K562 (cell line): ENCODE measurements at regions not wholly inside any gene's neighbourhood (a gene's known extent, or its start where the extent isn't known, plus 50 kb on each side); places are given as distances from the start of the nearest gene placed in this dataset.

Experiments used
- ARNT ChIP-seq, 2 experiments: fragments of 450-650 bp; IDR thresholded peaks; 2 replicates each; pipeline ENCODE4 v1.6.1; 2016; ENCODE audit warnings: mild to moderate bottlenecking in 1 of 2
- CEBPG ChIP-seq, 3 experiments: fragments of 200-800 bp in 1 of 3; sonication (Bioruptor generic) in 1 of 3; sonication (generic) in 1 of 3; formaldehyde crosslinking in 1 of 3; IDR thresholded peaks in 2 of 3; conservative IDR thresholded peaks in 1 of 3; 2 replicates each; pipeline versions ENCODE4 v1.6.1 to v1.8.0; 2016 to 2022; ENCODE audit warnings: missing compliant biosample characterization in 2 of 3, missing genetic modification characterization in 2 of 3, mild to moderate bottlenecking in 1 of 3, missing genetic modification reagents in 1 of 3
- CHD1 ChIP-seq: fragments of 200-600 bp; sonication (generic); IDR thresholded peaks from one replicate; pipeline ENCODE4 v1.6.1; 2012; ENCODE audit warnings: mild to moderate bottlenecking, moderate library complexity, low read length, inconsistent platforms
- ELF2 ChIP-seq: fragments of 250-450 bp; sonication (Bioruptor Pico); IDR thresholded peaks from 2 replicates; pipeline ENCODE4 v1.5.0; 2021; ENCODE audit warnings: mild to moderate bottlenecking
- FOXK1 ChIP-seq: sonication (generic); formaldehyde crosslinking; IDR thresholded peaks from 2 replicates; pipeline ENCODE4 v1.8.0; 2022; ENCODE audit warnings: missing genetic modification reagents, mild to moderate bottlenecking, borderline replicate concordance
- HDAC3 ChIP-seq: fragments of 450-650 bp; IDR thresholded peaks from 2 replicates; pipeline ENCODE4 v1.6.1; 2018; ENCODE audit warnings: borderline replicate concordance, mild to moderate bottlenecking, moderate library complexity; ENCODE audit not compliant: partially characterized antibody
- IFI16 ChIP-seq: fragments of 250-450 bp; sonication (Bioruptor Pico); IDR thresholded peaks from 2 replicates; pipeline ENCODE4 v2.1.2; 2022; ENCODE audit warnings: mild to moderate bottlenecking, inconsistent platforms
- KDM1A ChIP-seq, 2 experiments: fragments of 450-650 bp; IDR thresholded peaks; 2 replicates each; pipeline ENCODE4 v1.6.1; 2016; ENCODE audit warnings: mild to moderate bottlenecking in 2 of 2
- KLF13 ChIP-seq: fragments of 450-650 bp; IDR thresholded peaks from 2 replicates; pipeline ENCODE4 v1.6.1; 2016; ENCODE audit warnings: missing genetic modification characterization, low read depth, mild to moderate bottlenecking, missing compliant biosample characterization, moderate library complexity, borderline replicate concordance
- MTA3 ChIP-seq: fragments of 450-650 bp; formaldehyde crosslinking; IDR thresholded peaks from 2 replicates; pipeline ENCODE4 v1.6.1; 2017; ENCODE audit warnings: mild to moderate bottlenecking, borderline replicate concordance
- NFATC3 ChIP-seq: fragments of 450-650 bp; IDR thresholded peaks from 2 replicates; pipeline ENCODE4 v1.6.1; 2017; ENCODE audit warnings: mild to moderate bottlenecking
- NFRKB ChIP-seq: fragments of 450-650 bp; IDR thresholded peaks from 2 replicates; pipeline ENCODE4 v1.6.1; 2016; ENCODE audit warnings: low read depth
- POLR2B ChIP-seq: fragments of 450-650 bp; IDR thresholded peaks from 2 replicates; pipeline ENCODE4 v1.6.1; 2018; ENCODE audit warnings: low read depth; ENCODE audit not compliant: partially characterized antibody
- PRMT5 ChIP-seq: sonication (generic); formaldehyde crosslinking; IDR thresholded peaks from 2 replicates; pipeline ENCODE4 v1.5.0; 2020; ENCODE audit warnings: missing genetic modification reagents
- PURB ChIP-seq: sonication (generic); formaldehyde crosslinking; IDR thresholded peaks from 2 replicates; pipeline ENCODE4 v1.9.0; 2021; ENCODE audit warnings: low read depth, mild to moderate bottlenecking, missing genetic modification reagents
- RBM22 ChIP-seq: fragments of 200-400 bp; formaldehyde crosslinking; IDR thresholded peaks from 2 replicates; pipeline ENCODE4 v1.6.1; 2018; ENCODE audit warnings: low read length, low read depth; ENCODE audit not compliant: poor library complexity, severe bottlenecking
- SIN3B ChIP-seq: fragments of 450-650 bp; IDR thresholded peaks from 2 replicates; pipeline ENCODE4 v1.6.1; 2017; ENCODE audit warnings: low read depth, mild to moderate bottlenecking, moderate library complexity
- SUPT5H ChIP-seq: fragments of 450-650 bp; IDR thresholded peaks from 2 replicates; pipeline ENCODE4 v1.6.1; 2016
- TARDBP ChIP-seq: fragments of 450-650 bp; IDR thresholded peaks from 2 replicates; pipeline ENCODE4 v1.6.1; 2016
- TCF7L2 ChIP-seq: fragments of 150-350 bp; IDR thresholded peaks from 2 replicates; pipeline ENCODE4 v1.6.1; 2016; ENCODE audit warnings: low read depth, mild to moderate bottlenecking, low read length, moderate library complexity
- TRIM24 ChIP-seq, 2 experiments: fragments of 450-650 bp; IDR thresholded peaks; 2 replicates each; pipeline ENCODE4 v1.6.1; 2016
- ZNF140 ChIP-seq: fragments of 250-450 bp; sonication (Bioruptor Pico); IDR thresholded peaks from 2 replicates; pipeline ENCODE4 v1.8.0; 2021; ENCODE audit warnings: moderate library complexity, mild to moderate bottlenecking, inconsistent platforms
- ZNF316 ChIP-seq: fragments of 450-650 bp; IDR thresholded peaks from 2 replicates; pipeline ENCODE4 v1.6.1; 2016
- ZNF644 ChIP-seq: fragments of 200-800 bp; sonication (Bioruptor generic); IDR thresholded peaks from 2 replicates; pipeline ENCODE4 v1.6.1; 2016; ENCODE audit warnings: low read depth, missing genetic modification characterization, missing compliant biosample characterization
- ZNF76 ChIP-seq: fragments of 250-450 bp; sonication (Bioruptor Pico); IDR thresholded peaks from 2 replicates; pipeline ENCODE4 v1.4.0; 2020; ENCODE audit warnings: mild to moderate bottlenecking, moderate library complexity, borderline replicate concordance
- TF ChIP-seq, protein P1 (sequence below): fragments of 450-650 bp; IDR thresholded peaks from 2 replicates; pipeline ENCODE4 v1.6.1; 2016
- TF ChIP-seq, protein P2 (sequence below): fragments of 250-450 bp; sonication (Bioruptor Pico); IDR thresholded peaks from 2 replicates; pipeline ENCODE4 v1.4.0; 2020

- TF ChIP-seq TARDBP (no peak), ARNT (IDR thresholded peaks at IDR 0.05) (no peak), RBM22 (no peak), CEBPG (CRISPR knock-in tag; IDR thresholded peaks at IDR 0.05) (no peak), CEBPG (tag; conservative IDR thresholded peaks at IDR 0.05 in 1 of 2, IDR thresholded peaks at IDR 0.05 in 1 of 2) (no peak), ZNF644 (no peak), NFRKB (peak; percentile 49; the same call in 1 of the 2 replicates), ELF2 (CRISPR knock-in tag) (no peak), PURB (CRISPR knock-in tag) (no peak), MTA3 (no peak), HDAC3 (no peak), ZNF140 (CRISPR knock-in tag) (no peak), CHD1 (no peak), TCF7L2 (no peak), NFATC3 (no peak), TRIM24 (IDR thresholded peaks at IDR 0.05) (no peak), PRMT5 (CRISPR knock-in tag) (no peak), ZNF76 (CRISPR knock-in tag) (0 out of 2 replicates have a peak, but pooled peaks have one; percentile 51), POLR2B (no peak), IFI16 (peak; percentile 62; the same call in 1 of the 2 replicates), KLF13 (tag) (no peak), ZNF316 (peak; percentile 36; the same call in 1 of the 2 replicates), SUPT5H (no peak), FOXK1 (CRISPR knock-in tag) (no peak), SIN3B (no peak), KDM1A (IDR thresholded peaks at IDR 0.05) (no peak)
- TF ChIP-seq, protein P1, sequence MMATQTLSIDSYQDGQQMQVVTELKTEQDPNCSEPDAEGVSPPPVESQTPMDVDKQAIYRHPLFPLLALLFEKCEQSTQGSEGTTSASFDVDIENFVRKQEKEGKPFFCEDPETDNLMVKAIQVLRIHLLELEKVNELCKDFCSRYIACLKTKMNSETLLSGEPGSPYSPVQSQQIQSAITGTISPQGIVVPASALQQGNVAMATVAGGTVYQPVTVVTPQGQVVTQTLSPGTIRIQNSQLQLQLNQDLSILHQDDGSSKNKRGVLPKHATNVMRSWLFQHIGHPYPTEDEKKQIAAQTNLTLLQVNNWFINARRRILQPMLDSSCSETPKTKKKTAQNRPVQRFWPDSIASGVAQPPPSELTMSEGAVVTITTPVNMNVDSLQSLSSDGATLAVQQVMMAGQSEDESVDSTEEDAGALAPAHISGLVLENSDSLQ: no peak
- TF ChIP-seq, protein P2, sequence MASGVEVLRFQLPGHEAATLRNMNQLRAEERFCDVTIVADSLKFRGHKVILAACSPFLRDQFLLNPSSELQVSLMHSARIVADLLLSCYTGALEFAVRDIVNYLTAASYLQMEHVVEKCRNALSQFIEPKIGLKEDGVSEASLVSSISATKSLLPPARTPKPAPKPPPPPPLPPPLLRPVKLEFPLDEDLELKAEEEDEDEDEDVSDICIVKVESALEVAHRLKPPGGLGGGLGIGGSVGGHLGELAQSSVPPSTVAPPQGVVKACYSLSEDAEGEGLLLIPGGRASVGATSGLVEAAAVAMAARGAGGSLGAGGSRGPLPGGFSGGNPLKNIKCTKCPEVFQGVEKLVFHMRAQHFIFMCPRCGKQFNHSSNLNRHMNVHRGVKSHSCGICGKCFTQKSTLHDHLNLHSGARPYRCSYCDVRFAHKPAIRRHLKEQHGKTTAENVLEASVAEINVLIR (CRISPR knock-in tag): no peak
Measured at GRCh38 chr6:37106982-37107491, 62.9 kb upstream of the PIM1 start (continued).
